GM21529 (cell line): ENCODE measurements at regions not wholly inside any gene's neighbourhood (a gene's known extent, or its start where the extent isn't known, plus 50 kb on each side); places are given as distances from the start of the nearest gene placed in this dataset.

Experiments
- ATAC-seq: cut with Tn5 transposase; IDR thresholded peaks from one replicate; pipeline ENCODE4 v1.9.1; 2021; ENCODE audit not compliant: unreplicated experiment

GRCh38 chr9:86836266-86836665 is 111.0 kb downstream of the GAS1 start:
- no peak for ATAC-seq

GRCh38 chr9:86830356-86830755 is 117.0 kb downstream of the GAS1 start:
- ATAC-seq: no peak

- ATAC-seq: no peak
Measured at GRCh38 chr9:86829496-86830046, 117.7 kb downstream of the GAS1 start.

DNA sequence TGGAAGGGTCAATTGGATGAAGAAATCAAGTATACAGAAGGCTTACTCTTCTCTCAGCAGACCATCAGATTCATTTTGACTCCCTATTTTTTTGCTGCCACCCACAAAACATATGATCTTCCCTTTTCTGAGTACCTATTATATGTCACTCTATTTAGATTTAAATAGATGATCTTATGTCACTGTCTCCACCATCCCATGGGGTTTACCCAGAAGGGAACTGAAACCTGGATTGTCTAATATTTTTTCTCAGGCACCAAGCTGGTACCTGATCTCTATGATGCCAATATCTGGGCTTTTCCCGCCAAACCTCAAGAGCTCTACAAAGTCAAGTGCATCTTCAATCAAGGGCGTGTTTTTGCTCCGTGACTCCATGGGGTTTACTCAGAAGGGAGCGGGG is 118.7 kb downstream of the GAS1 start:
- ATAC-seq: no peak

- no peak for ATAC-seq
Measured at GRCh38 chr9:86827893-86828292, 119.4 kb downstream of the GAS1 start.

GRCh38 chr9:86825299-86825698 is 122.0 kb downstream of the GAS1 start:
- ATAC-seq: no peak

GRCh38 chr9:86822006-86822801 is 125.1 kb downstream of the GAS1 start:
- no peak for ATAC-seq

GRCh38 chr9:86821006-86821845 is 126.1 kb downstream of the GAS1 start:
- no peak for ATAC-seq

DNA sequence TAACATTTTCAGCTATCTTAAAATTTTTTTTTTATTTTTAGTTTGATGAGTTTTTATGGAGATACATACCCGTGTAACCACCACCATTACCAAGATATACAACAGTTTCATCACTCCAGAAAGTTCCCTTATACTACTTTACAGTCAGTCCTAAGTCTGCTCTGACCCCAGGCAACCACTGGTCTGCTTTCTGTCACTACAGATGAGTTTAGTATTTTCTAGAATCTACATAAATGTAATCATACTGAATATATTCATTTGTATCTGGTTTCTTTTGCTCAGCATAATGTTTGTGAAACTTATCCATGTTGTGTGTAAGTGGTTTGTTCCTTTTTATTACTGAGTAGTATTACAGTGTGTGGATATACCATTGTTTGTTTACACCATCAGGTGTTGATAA is 127.8 kb downstream of the GAS1 start:
- ATAC-seq: no peak

GRCh38 chr9:86818636-86819035 is 128.7 kb downstream of the GAS1 start:
- ATAC-seq: no peak

DNA sequence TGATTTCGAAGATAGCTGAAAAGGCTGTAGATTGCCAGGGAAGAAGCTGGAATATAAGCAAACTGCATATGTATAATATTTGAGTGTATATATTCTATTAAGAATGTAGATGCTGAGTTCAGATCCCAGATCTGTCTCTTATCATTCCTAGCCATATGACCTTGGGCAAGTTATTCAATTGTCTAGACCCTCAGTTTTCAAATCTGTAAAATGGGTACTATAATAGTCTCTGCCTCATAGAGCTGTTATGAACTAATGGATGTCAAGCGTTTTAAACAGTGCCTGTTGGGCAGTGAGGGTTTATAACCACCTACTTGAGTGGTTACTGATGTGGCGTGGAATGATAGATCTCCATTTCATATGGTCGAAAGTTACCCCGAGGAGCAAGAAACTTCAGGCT is 130.4 kb downstream of the GAS1 start:
- ATAC-seq: no peak

GRCh38 chr9:86816366-86816765 is 130.9 kb downstream of the GAS1 start:
- ATAC-seq: no peak

DNA sequence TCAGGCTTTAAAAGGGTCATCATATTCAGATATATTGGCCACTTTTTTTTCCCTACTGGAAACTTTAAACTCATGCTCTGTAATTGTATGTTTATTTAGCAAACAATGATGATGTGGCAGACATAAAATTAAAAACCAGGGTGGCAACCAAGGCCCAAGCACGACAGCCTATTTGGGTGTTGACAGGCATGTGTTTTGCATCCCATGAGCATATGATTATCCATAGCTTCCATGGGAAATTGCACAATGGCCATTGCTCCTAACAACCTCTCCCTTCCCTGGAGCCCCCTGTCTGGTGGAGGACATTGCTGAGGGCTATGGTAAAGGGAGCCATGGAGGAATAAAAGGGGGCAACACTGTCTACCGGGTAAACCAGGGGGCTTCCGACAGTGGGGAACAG is 134.7 kb downstream of the GAS1 start:
- no peak for ATAC-seq

DNA sequence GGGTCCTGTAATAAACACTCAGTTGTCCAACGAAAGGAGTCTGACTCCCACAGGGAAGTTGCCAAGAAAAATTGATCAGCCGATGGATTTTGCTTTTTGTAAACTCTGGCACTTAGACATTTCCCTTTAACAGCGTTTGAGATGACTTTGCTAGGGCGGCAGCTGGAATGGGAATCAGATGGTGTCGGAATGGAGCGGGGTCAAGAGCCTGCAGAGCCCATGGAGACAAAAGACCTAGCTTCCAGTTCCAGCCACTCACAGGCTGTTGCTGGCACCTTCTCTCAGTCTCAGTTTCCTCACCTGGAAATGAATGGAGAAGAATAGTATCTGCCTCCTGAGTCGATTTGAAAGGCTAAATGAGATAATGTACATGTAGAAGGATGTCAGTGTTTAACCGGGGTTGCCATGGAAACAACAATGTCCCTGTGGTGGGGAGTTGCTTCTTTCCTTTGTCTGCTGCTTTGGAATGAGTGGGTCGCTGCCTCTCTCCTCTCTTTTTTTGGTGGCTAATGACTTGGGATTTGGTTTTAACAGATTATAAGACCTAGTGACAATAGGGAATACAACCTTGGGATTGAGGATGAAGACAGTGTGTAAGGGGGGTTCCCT is 137.4 kb downstream of the GAS1 start:
- no peak for ATAC-seq

- no peak for ATAC-seq
Measured at GRCh38 chr9:86809151-86809550, 138.2 kb downstream of the GAS1 start.

DNA sequence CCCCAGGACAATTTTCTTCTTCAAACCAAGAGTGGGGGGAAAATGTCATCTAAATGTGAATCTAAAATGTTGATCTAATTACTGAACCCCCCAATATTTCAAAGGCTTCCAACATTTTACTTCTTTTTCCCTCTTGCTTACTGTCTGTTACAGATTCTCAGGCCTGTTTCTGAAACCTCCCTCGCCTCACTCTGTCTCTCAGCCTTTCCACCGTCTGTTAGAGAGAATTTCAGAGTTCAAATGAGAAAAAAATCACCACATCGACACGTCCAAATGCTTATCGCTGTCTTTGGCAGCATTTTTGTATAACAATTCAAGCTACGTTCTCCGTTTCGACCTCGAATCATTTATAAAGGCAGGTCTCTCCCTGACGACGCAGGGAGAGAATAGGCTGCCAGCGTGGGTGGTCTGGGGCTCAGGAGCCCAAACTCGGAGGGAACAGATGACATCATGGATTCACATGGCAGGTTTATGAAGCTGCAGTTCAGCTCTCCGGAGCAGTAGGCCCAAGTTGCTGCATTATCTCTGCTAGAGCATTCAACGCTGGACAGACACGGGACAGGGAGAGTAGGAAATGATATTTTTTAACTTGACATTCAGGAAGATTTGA is 139.8 kb downstream of the GAS1 start:
- no peak for ATAC-seq

GRCh38 chr9:86804011-86804410 is 143.3 kb downstream of the GAS1 start:
- ATAC-seq: no peak

DNA sequence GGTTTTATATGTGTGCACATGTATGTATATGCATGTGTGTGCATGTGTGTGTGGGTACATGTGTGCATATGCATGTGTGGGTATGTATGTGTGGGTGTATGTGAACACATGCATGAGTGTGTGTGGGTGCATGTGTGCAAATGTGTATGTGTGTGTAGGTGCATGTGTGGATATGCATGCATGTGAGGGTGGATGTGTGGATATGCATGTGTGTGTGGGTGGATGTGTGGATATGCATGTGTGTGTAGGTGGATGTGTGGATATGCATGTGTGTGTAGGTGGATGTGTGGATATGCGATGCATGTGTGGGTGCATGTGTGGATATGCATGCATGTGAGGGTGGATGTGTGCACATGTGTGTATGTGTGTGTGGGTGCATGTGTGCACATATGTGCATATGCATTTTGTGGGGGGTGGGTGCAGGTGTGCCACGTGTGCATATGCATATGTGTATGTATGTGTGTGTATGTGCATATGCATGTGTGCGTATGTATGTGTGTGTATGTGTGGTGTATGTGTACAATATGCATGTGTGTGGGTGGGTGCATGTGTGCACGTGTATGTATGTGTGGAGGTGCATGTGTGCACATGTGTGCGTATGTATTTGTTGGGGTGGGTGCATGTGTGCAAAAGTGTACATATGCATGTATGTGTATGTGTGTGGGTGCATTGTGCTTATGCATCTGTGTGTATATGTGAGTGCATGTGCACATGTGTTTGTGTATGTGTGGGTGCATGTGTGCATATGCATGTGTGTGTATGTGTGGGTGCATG is 144.2 kb downstream of the GAS1 start:
- ATAC-seq: no peak

DNA sequence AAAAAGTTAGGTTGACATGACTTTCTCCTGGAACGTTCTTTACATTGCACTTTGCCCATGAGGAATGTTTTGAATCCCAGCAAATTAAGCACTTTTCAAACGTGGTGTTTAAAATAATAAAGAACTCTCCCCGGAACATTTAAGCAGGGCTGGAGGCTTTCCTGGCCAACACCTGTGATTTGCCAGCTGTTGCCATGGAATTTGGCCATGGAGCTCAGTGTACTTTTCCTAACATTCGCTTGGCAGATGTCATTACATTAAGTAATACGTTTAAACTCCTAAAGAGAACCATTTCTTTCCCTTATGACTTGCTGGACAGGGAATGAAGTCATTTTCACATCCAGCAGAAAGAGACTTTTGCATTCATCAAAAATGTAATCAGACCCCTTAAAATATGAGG is 146.1 kb downstream of the GAS1 start:
- ATAC-seq: no peak

DNA sequence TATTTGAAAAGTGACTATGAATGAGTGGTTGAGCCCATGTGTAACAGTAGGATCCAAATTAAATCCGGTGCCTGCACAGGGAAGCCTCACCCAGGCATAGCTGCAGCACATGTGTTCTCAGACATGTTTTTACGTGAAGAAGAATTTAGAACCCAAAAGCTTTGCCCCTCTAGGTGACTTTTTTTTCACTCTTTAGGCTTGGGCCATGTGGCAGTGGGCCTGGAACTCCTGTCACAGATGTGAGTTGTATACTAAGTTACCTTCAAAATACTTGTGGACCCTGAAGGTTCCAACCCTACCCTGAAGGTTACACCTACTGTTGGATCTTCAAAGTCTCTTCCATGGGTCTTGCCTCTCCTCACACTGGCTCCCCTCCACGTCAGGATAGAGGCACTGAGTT is 146.6 kb downstream of the GAS1 start:
- no peak for ATAC-seq
